Stimulated activated CD4-positive, alpha-beta T cell treated with anti-CD3 and anti-CD28 coated beads, Interleukin-4, amount 100 ng/mL, for 4 hours (primary cell): ENCODE measurements at regions not wholly inside any gene's neighbourhood (a gene's known extent, or its start where the extent isn't known, plus 50 kb on each side); places are given as distances from the start of the nearest gene placed in this dataset.
"Not testable (repeated sequence)": the region's sequence is repeated elsewhere in the genome, so short reads cannot be mapped to it uniquely, and the experiment has no call there.

Experiments
- DNase-seq, 2 experiments: peaks; one replicate each; pipeline ENCODE4 v3.0.0-alpha.2; 2020

GRCh38 chr5:42949348-42950115 lies 90.6 kb downstream of the ANXA2R start:
- DNase-seq: peak; percentile 28 to 30

DNA sequence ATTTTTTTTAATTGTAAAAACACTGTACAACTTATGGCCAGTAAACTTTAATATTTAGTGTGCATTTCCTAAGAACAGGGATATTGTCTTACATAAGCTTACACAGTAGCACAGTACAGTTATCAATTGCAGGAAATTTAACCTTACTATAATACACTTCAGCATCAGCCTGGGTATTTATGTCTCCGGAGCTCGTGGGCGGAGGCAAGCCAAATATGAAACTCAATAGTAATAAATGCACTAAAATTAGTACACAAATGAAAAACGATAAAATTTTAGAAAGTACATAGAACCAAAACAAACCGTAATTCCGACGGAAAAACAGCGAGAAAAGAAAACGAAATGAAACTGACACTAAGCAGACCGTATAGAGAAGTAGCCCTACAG lies 91.2 kb downstream of the ANXA2R start:
- DNase-seq: no peak

- no peak for DNase-seq
Measured at GRCh38 chr5:42944989-42945388, 95.1 kb downstream of the ANXA2R start.

DNA sequence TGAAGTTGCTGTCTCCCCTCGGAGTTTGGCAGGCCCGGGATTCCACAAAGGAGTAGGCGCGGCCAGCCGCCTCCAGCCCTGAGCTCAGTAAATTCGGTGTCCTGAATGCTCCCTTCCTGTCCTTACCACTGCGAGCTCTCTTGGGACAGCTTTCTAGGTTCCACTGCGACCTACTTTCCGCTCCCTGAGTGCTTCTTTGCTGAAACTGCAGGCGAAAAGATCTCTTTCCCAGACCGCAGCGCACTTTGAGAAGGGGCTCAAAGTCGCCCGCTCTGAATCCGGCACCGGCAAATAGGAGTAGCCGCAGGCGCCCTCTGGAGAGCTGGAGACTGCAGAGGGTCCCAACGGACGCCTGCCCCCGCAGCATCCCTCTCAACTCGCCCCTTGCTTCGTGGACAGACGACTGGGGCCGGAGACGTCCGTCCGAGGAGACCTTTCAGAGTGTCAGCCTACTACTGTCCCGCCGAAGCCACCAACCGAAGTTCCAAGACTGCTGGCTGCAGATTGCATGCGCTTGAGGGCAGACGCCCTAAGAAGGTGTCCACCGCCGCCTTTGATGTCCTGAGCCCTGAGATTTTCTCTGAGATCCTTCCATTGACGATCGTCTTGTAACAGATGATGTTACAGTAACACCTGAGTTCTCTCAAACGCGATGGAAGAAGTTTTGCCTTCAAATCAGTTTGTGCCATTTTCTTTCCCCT lies 96.0 kb downstream of the ANXA2R start:
- no peak for DNase-seq

GRCh38 chr5:42940853-42941252 lies 99.3 kb downstream of the ANXA2R start:
- no peak for DNase-seq

- DNase-seq: not testable (repeated sequence)
Measured at GRCh38 chr5:42932011-42932410, 108.1 kb downstream of the ANXA2R start.

DNA sequence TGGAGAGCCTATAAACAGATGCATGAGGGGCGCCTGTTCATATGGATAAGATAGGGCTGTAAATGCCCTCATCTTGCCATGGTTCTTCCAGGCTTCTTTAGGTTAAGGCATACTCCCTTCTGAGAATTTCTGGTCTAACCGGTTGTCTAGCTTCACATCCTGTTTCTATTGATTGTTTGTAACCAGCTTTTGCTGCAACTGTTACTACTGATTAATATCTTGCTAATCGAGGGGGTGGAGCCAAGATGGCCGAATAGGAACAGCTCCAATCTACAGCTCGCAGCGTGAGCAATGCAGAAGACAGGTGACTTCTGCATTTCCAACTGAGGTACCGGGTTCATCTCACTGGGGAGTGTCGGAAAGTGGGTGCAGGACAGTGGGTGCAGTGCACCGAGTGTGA lies 108.7 kb downstream of the ANXA2R start:
- not testable (repeated sequence) for DNase-seq

- no peak for DNase-seq
Measured at GRCh38 chr5:42930934-42931333, 109.2 kb downstream of the ANXA2R start.

DNA sequence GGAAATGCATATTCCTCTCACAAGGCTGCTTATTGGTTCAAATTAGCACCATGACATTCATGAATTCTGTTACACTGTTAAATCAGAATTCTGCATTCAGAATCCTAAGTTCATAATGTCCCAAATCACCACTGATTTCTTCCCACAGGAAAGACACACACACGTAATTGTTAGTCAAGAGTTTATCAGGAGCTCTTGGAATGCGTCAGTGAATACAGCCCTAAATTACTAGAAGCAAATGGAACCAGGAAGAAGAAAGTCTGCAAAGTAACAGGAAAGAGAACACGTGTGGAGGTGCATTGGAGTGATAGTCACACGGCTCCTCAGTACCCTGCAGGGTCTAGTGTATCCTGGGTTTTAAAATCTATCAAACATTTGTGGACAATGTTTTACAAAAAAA lies 110.2 kb downstream of the ANXA2R start:
- DNase-seq: no peak

GRCh38 chr5:42927730-42928129 lies 112.4 kb downstream of the ANXA2R start:
- no peak for DNase-seq

DNA sequence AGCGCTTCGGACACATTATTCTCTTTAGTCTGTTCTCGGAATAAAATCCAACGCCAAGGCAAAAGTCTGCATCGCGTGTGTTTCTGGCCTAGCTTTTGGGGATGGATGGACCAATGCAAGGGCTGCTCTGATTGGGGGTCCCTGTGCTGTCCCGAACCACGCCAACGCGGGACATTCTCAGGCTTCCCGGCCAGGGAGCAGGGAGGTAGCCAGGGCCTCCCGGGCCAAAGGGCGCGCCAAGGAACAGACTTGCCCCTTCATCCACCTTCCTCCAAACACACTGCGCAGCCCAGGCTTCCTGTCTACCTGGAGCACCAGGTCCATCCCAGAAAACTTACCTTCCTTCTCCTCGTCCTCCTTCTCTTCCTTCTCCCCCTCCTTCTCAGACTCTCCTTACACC lies 113.0 kb upstream of the SELENOP start:
- DNase-seq: no peak

DNA sequence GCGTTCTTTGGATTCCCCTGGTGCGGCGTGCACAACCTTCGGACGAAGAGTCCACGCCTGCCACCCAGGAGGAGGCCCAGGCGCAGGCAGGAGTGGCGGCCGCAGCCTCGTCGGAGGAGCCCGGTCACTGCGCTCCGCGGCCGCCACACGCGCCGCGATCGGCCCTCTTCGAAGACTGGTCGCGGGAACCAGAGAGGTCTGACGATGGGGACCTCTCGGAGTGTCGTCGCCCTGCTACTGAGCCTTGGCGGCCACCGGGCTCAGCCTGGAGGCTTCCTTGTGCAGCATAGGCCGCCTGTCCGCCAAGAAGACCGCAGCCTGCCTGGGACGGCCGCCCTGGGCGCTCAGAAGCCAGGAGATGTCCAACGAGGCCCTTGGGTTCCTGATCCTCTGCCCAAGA lies 112.5 kb upstream of the SELENOP start:
- DNase-seq: no peak

DNA sequence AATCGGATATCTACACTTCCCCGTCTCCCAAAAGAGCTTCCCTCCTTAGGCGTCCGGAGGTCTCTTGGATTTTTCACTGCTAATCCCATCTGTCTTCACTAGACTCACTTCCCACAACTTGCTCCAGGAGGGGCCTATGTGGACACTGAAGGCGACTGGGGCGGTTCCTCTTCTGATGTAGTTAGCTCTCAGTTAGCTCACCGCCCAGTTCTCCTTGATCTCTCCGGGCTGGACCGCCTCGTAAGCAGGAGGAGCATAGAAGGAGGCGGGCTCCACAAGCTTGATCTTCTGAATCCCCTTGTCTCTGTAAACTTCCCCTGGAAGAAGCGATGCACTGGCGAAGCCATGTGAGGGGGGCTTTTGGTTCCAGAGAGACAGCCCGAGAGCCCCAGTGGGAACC lies 112.0 kb upstream of the SELENOP start:
- no peak for DNase-seq

GRCh38 chr5:42919600-42919999 lies 107.9 kb upstream of the SELENOP start:
- DNase-seq: no peak

DNA sequence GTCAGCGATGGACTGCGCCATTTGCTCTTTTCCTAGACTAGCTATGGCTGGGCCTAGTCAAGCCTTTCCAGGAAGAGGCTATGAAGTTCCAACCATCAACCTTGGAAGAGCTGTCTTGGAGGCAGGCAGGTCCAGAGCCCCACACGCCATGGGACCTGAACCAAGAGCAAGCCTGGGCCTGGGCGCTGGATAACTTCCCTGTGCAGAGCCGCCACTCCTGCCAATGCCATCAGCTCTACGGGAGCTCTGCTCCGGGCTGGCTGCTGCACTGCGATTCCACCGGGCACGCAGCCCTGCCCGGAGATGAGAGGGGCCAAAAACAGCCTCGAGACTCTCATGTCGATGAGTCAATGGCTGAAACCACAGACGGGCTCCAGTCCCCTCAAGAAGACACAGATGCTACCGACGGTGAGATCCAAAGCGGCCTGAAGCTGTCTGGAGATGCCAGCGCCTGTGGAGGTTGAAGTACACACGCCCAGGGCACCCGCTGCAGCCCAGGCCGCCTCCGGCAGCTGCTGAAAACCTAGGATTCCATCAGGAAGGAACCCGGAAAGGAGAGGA lies 103.7 kb upstream of the SELENOP start:
- DNase-seq: no peak

- DNase-seq: peak; percentile 16 to 57
Measured at GRCh38 chr5:42912184-42912798, 100.6 kb upstream of the SELENOP start.

DNA sequence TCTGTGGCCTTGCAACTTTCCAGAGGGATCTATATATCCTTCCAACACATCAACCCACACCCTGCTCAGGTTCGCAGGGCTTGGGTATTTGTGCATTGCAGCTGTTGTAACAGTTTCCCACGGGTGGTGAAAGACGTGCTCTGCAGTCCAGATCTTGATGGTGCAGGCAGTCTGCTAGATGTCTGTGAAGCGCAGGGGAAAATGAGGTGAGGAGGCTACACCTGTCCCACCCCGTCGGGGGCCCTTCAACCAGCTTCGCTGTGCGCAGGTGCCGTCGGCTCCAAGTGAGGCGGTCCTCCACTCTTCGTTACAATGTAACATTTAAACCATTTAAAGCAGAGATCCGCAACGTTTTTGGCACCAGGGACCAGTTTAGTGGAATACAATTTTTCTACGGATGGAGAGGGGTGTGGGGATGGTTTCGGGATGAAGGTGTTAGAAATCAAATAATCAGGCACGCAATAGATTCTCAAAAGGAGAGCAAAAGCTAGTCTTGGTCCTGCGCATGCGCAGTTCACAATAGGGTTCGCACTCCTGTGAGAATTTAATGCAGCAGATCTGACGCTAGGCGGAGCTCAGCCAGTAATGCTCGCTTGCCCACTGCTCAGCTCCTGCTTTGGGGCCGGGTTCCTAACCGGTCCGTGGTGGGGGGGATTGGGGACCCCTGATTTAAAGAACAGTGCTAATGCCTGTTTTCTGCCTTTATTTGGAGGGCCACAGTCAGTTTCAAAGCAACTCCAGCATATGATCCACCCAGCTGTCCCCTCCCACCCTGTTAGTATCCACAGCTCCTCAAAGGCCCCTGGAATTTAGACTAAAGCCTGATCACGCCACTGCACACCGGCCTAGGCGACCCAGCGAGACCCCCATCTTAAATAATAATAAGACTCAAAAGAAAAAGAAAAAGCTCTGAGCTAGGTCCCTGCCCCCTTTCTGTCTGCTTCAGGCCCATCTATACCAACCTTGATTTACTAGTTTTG lies 97.1 kb upstream of the SELENOP start:
- DNase-seq: peak; percentile 84 to 89

DNA sequence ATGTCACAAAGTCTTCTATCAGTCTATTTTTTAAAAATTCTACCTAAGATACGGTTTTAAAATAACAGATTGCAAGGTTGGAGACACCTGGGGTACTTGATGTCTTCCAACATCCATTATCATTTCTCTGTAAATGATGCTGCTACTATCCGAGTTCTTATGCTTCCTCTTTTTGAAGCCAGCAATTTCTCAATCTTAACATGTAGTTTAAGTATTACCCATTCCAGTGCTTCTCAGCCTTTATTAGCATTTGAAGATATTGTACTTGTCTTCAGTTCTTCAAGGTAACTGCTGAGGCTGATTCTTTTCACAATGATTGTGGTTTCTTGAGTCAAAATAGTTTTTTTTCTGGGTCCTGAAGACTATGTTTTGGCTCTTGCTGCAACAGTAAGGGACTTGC lies 96.4 kb upstream of the SELENOP start:
- no peak for DNase-seq

DNA sequence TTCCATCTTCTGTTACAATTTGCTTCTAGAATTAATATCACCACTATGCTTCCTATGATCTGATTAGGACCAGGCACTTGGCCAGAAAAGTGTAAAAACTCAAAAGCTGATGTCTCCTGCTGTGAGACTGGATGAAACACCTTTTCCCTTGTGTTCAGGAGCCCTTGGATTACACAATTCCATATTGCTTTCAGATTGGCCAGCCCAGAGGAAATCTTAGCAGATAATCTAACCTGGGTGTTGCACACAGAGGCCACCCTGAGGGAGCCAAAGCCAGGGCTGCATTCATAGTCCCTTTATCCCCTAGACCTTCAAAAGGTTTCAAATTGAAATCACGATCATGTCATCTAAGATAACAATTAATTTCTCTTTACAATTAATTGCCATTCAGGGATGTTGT lies 94.1 kb upstream of the SELENOP start:
- DNase-seq: no peak

DNA sequence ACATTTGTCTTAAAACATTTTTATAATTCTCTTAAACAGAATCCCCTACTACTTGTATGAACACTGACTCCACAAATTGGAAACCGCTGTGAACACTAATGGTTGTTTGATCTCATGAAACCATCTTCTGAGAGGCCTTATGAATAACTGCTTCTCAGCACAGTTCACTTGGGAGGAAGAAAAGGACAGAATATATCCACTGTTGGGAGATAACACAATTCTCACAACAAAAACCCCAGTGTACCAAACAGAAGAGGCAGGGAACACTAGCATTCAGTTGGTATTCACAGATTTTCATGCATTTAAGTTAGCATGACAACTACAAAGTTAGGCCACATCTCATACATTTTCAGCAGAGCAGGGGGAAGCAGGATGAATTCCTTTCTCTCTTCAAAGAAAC lies 89.0 kb upstream of the SELENOP start:
- DNase-seq: no peak

GRCh38 chr5:42898760-42899159 lies 87.1 kb upstream of the SELENOP start:
- DNase-seq: no peak

GRCh38 chr5:42896523-42896922 lies 84.8 kb upstream of the SELENOP start:
- no peak for DNase-seq

- no peak for DNase-seq
Measured at GRCh38 chr5:42894057-42894456, 82.4 kb upstream of the SELENOP start.
